NOMO-1 (cell line): ENCODE measurements at regions not wholly inside any gene's neighbourhood (a gene's known extent, or its start where the extent isn't known, plus 50 kb on each side); places are given as distances from the start of the nearest gene placed in this dataset.
"Not testable (repeated sequence)": the region's sequence is repeated elsewhere in the genome, so short reads cannot be mapped to it uniquely, and the experiment has no call there.

Experiments
- DNase-seq, 2 experiments: peaks; one replicate each; lab custom pipeline; 2025; ENCODE audit not compliant: unreplicated experiment in 2 of 2; lab: John Stamatoyannopoulos, UW

- DNase-seq, result no peak
These were observed 157.6 kb upstream of the CCNH start for GRCh38 chr5:87570366-87570765.

- DNase-seq, result no peak
These were observed 149.3 kb upstream of the CCNH start for GRCh38 chr5:87562068-87562467.

DNA sequence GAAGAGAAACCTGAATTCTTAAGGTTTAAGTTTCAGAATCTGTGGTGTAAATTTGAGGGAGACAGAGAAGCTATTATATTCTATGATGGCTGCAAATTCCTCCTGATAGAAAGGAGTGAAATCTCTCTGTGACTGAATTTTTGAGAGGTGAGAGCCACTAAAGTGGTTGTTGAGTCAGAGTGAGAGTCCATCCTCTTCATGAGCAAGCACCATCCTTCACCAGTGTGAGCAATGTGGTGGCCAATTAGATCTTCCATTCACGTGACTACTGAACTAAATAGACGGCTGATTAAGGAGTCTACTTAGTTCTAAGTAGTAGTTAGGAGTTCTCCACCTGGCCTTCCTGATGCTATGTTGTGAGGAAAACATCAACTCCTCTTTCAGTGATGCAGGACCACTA is 147.8 kb upstream of the CCNH start:
- DNase-seq, result no peak

- no peak for DNase-seq
These were observed 139.2 kb upstream of the CCNH start for GRCh38 chr5:87551911-87552310.

GRCh38 chr5:87541676-87542075 is 128.9 kb upstream of the CCNH start:
- no peak for DNase-seq

DNA sequence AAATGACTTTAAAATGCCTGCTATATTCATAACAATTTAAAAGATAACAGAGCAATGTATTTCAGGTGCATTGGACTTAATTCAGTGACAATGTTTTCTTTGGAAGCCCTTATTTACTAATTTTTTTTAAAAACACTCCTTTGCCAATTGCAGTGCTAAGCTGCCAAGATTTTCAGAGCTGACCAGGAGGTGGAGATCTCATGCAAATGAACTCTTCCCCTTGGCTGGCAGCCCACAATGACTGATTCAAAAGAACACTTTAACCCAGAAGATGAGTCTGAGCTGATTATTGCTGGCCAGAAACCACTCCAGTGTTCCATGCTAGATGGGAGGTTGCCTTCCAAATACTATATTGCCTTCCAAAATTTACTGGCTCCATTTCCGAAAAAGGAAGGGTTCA is 128.3 kb upstream of the CCNH start:
- DNase-seq, result no peak

DNA sequence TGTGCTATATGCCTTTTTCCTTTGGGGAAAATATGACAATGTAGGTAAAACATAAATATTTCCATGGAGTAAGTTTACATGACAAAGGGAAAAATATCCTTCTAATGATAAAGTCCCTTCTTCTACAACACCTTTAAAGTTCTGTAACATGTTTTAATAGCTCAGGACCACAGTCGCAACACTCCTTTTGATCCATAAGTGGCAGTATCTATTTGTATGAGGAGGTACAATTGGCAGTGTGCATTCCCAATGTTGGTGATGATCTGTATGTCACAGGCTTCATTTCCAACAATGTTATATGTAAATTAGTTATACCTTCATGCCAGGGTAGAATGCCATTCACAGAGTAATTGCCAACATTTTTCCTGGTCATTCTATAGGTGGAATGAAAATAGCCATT is 127.1 kb upstream of the CCNH start:
- no peak for DNase-seq

GRCh38 chr5:87536365-87536764 is 123.6 kb upstream of the CCNH start:
- no peak for DNase-seq

- DNase-seq, result no peak
These were observed 123.0 kb upstream of the CCNH start for GRCh38 chr5:87535706-87536105.

- no peak for DNase-seq
These were observed 116.9 kb upstream of the CCNH start for GRCh38 chr5:87529486-87530076.

DNA sequence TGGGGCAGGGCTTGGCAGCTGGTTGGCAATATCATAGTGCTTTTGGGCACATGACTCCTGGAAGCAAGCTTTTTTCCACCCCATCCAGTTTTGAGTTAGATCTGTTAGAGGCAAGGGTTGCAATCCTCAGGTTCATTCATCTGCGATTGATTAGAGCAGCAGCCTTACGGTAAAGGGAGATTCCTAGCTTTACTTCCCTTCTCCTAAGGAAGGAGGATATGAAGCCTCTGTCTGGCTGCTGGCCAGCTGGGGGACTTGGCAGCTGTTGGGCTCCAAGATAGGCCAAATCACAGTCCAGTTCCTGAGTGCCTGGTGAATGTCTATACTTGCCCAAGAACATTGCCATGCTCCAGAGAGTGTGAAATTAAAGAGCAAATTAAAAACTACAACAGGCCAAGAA is 113.4 kb upstream of the CCNH start:
- no peak for DNase-seq

GRCh38 chr5:87524217-87524616 is 111.5 kb upstream of the CCNH start:
- no peak for DNase-seq

DNA sequence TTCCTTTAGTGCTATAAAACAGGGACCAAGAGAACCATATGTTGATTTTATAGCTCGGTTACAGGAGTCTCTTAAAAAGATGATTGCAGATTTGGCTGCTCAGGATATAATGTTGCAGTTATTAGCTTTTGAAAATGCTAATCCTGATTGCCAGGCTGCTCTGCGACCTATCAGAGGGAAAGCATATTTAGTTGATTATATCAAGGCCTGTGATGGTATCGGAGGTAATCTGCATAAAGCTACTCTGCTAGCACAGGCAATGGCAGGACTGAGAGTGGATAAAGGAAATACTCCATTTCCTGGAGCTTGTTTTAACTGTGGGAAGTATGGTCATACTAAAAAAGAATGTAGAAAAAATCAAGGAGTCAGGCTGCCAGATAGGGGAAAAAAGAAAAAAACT is 99.0 kb upstream of the CCNH start:
- DNase-seq, result not testable (repeated sequence)

- DNase-seq, result no peak
These were observed 90.3 kb upstream of the CCNH start for GRCh38 chr5:87503004-87503403.

- DNase-seq, result no peak
These were observed 87.0 kb upstream of the CCNH start for GRCh38 chr5:87499478-87500410.
